ENCODE measurements at regions not wholly inside any gene's neighbourhood (a gene's known extent, or its start where the extent isn't known, plus 50 kb on each side); places are given as distances from the start of the nearest gene placed in this dataset.

DNA sequence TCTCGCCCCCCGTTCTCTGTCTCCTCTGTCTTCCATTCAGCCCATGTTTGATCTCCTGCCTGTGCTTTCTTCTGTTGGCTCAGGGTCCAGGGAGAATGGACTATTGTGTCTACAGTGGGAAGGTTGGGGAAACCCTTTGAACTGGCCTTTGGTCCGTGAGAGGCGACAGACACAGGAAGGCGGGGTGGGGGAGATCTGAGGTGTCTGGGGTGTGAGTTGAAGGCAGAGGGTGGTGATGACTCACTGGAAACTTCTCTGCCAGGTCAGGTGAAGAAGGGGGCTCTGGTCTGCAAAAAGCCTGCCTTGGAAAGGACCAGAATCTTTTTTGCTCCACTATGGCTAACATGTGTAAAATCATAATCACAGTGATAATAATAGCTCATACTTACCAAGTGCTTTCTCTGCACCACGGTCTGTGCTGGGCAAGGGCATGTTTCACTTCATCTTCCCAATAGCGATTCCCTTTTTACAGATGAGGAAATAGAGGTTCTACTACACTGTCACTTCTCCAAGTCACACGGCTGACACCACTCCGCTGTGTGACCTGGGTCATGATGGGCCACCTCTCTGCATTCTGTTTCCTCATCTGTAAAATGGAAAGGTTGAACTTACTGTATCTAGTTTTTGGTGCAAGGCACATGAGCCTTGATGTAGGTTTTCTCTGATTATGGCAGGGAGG, 99.8 kb upstream of the ALX4 start:
- TF ChIP-seq, protein P1, sequence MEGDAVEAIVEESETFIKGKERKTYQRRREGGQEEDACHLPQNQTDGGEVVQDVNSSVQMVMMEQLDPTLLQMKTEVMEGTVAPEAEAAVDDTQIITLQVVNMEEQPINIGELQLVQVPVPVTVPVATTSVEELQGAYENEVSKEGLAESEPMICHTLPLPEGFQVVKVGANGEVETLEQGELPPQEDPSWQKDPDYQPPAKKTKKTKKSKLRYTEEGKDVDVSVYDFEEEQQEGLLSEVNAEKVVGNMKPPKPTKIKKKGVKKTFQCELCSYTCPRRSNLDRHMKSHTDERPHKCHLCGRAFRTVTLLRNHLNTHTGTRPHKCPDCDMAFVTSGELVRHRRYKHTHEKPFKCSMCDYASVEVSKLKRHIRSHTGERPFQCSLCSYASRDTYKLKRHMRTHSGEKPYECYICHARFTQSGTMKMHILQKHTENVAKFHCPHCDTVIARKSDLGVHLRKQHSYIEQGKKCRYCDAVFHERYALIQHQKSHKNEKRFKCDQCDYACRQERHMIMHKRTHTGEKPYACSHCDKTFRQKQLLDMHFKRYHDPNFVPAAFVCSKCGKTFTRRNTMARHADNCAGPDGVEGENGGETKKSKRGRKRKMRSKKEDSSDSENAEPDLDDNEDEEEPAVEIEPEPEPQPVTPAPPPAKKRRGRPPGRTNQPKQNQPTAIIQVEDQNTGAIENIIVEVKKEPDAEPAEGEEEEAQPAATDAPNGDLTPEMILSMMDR (IDR thresholded peaks at IDR 0.05), result no peak

DNA sequence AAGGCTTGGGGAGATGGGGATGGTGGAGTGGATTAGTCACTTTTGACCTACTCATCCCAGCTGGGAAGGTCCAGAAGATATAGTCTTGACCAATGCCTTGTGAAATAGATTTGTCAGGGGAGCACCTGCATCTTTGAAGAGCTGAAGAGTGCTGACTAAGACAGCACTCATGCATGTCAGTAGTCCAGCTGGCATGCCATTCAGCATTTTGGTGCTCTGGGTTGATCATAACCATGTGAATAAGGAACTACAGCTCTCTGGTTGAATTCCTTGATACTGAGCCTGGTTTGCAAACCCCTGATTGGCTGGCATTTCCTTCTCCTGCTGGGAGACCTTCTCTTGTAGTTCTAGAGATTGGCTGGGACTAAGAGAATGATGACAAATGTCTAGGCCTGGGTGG, 106.8 kb upstream of the ALX4 start:
- TF ChIP-seq, protein P1 (IDR thresholded peaks at IDR 0.05), result no peak

DNA sequence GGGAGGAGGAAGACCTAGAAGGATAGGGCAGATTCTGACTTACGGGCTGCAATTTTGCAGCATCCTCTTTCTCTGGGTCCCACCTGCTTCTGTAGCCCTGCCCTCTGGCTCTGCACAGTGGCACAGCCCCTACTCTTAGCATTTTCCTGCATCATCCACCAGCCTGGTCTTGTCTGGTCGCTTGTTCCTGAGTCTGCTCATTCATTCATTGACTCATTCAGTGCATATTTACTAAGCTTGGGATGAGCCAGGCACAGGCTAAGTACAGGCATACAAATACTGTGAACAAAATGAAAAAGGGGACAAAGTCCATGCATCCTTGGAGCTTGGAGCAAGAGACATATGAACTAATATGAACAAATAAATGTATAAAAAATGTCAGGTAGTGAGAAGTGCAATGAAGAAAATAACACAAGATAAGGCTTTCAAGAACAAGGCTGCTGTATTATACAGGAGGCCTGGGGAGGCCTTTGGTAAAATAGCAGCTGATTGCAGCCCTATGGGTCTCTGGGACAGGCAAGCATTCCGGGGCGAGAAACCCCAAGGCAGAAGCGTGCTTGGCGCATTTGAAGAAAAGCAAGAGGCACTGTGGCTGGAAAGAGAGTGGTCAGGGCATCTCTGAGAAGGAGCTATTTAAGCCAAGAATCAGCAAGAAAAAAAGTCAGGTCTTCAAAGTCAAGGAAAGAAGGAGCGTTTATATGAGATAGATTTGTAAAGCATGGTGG, 108.0 kb upstream of the ALX4 start:
- TF ChIP-seq, protein P1 (IDR thresholded peaks at IDR 0.05), result no peak

DNA sequence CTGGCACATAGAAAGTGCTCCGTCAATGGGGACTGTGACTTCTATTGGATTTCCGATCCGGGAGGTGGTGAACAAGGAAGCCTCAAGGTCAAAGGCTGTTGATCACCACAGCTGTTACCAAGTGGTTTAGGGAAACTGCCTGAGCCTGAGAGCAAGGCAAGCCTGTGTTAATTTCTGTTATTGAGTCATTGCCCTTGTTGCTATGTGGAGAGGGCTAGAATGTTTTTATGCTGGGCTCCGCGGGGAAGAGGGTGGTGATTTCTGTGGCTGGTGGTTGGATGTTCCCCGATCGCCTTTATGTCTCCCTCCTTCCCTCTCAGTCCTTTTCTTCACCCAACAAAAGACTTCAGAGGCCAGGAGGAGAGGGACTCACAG, 108.5 kb upstream of the ALX4 start:
- TF ChIP-seq, protein P1 (IDR thresholded peaks at IDR 0.05), result no peak

DNA sequence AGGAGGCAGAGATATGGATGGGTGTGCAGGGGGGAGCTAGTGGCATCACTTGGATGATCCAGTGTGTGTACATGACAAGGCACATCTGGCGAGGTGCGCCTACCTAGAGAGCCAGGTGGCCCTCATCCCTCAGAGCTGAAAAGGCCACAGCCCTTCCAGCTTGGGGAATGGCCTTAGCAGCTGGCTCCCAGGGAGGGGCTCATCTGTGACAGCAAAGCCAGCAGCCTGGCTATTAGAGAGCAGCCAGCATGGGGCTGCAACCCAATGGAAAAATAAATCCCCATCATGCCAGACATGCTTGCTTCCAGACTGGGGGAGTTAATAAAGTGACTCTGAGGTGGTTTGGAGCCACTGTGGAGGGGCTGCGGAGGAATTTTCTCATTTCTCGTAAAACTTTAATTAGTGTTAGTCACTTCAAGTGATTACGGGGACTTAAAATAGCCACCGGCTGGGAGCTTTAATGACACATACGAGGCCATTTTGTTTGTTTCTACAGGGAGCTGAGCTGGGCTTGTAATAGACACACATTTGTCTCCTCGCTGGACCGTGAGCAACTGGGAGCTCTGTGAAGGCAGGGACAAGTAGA, 111.2 kb upstream of the ALX4 start:
- TF ChIP-seq, protein P1 (IDR thresholded peaks at IDR 0.05), result no peak

DNA sequence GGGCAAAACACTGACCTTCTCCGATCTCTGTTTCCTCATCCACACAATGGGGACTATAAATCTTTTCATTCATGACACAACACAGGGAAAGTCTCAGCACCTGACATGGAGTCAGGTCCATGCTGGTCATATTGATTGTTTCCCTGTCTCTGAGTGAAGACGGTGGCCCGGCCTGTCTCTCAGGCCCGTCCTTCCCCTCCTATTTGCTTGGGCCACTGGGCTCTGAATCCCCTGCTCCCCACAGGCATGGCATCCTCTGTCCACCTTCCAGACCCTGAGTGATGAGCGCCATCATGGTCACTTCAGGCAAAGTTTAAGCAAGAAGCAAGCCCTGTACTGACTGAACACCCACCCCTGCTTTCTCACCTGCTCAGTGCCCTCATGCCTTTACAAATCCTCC, 113.3 kb upstream of the ALX4 start:
- TF ChIP-seq, protein P1 (IDR thresholded peaks at IDR 0.05), result no peak

DNA sequence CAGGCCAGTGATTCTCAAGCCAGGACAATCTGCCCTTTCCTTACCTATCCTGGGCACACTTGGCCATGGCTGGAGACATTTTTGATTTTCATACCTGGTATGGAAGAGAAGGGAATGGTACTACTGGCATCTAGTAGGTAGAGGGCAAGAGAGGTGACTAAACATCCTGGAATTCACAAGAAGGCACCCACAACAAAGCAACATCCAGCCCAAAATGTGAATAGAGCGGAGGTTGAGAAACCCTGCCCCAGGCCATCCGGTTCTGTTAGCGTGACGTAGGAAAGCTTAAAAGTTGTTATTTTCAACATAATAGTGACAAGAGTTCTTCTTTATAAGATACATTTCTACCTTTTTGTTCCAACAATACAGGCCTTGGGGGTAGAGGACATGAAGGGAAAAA, 114.9 kb upstream of the ALX4 start:
- TF ChIP-seq, protein P1 (IDR thresholded peaks at IDR 0.05), result no peak
